A673 (cell line): ENCODE measurements at regions not wholly inside any gene's neighbourhood (a gene's known extent, or its start where the extent isn't known, plus 50 kb on each side); places are given as distances from the start of the nearest gene placed in this dataset.

Source experiments
- CTCF ChIP-seq: fragments of 300-800, 200-600 bp; sonication (generic); conservative IDR thresholded peaks from 2 replicates; pipeline ENCODE4 v1.5.1; 2017; ENCODE audit warnings: low read depth, mild to moderate bottlenecking, antibody characterized with exemption, low read length, moderate library complexity, mixed read lengths
- EZH2 ChIP-seq: fragments of 200-600 bp; sonication (generic); IDR thresholded peaks from 2 replicates; pipeline ENCODE4 v1.6.1; 2017; ENCODE audit warnings: borderline replicate concordance, low read depth, mild to moderate bottlenecking, mixed read lengths, antibody characterized with exemption, low read length; ENCODE audit not compliant: poor library complexity, severe bottlenecking

GRCh38 chr13:61728471-61728870 is 312.8 kb upstream of the PCDH20 start:
- no peak for TF ChIP-seq EZH2
- TF ChIP-seq CTCF = no peak
